HEK293T (cell line): ENCODE measurements at regions not wholly inside any gene's neighbourhood (a gene's known extent, or its start where the extent isn't known, plus 50 kb on each side); places are given as distances from the start of the nearest gene placed in this dataset.

Experiments
- BHLHE40 ChIP-seq: fragments of 450-650 bp; IDR thresholded peaks from 2 replicates; pipeline ENCODE4 v1.6.1; 2016; ENCODE audit warnings: mild to moderate bottlenecking, moderate library complexity, borderline replicate concordance
- FOXK2 ChIP-seq: fragments of 450-650 bp; IDR thresholded peaks from 2 replicates; pipeline ENCODE4 v1.6.1; 2016; ENCODE audit warnings: mild to moderate bottlenecking
- FOXM1 ChIP-seq: fragments of 450-650 bp; IDR thresholded peaks from 2 replicates; pipeline ENCODE4 v1.6.1; 2017; ENCODE audit warnings: mild to moderate bottlenecking, borderline replicate concordance
- SP1 ChIP-seq: fragments of 450-650 bp; IDR thresholded peaks from 2 replicates; pipeline ENCODE4 v1.6.1; 2017
- SUZ12 ChIP-seq: fragments of 450-650 bp; IDR thresholded peaks from 2 replicates; pipeline ENCODE4 v1.6.1; 2016; ENCODE audit warnings: mild to moderate bottlenecking
- TARDBP ChIP-seq: fragments of 450-650 bp; IDR thresholded peaks from 2 replicates; pipeline ENCODE4 v1.6.1; 2016
- ZNF384 ChIP-seq: fragments of 450-650 bp; IDR thresholded peaks from 2 replicates; pipeline ENCODE4 v1.6.1; 2016

DNA sequence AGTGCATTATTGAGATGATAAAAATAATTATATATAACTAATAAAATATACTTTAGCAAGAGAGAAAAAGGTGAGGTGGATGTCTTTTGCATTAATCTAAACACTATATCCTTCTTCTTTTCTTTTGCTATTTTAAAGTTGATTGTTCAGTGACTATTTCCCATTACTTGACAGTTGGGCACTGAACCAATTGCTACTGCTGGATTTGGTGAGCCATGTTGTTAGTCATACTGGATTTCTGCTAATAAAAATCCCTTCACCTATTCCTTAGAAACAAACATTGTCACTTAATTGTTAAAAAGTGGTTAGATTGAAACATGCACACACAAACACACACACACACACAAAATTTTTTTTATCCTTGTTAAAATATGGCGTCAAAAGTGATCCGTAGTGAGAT is 251.6 kb upstream of the ALG10 start:
- TF ChIP-seq TARDBP, result no peak
- no peak for TF ChIP-seq SP1
- no peak for TF ChIP-seq BHLHE40
- TF ChIP-seq FOXM1, result no peak
- TF ChIP-seq SUZ12, result no peak
- TF ChIP-seq FOXK2, result no peak
- TF ChIP-seq ZNF384, result no peak
